GM13976 (cell line): ENCODE measurements at regions not wholly inside any gene's neighbourhood (a gene's known extent, or its start where the extent isn't known, plus 50 kb on each side); places are given as distances from the start of the nearest gene placed in this dataset.

Experiments
- DNase-seq: peaks from one replicate; pipeline ENCODE4 v3.0.0; 2012; ENCODE audit warnings: low spot score
- in situ Hi-C: fragments of 300-500 bp; cut with MboI; formaldehyde crosslinking; loops from one replicate; pipeline ENCODE4 v1.12.0; 2022; ENCODE audit warnings: low sequenced_read_pairs, mixed read lengths, inconsistent platforms; ENCODE audit not compliant: unreplicated experiment
- TF ChIP-seq, protein P1 (sequence below): IDR thresholded peaks from 2 replicates; pipeline ENCODE4 v1.5.1; 2012; ENCODE audit warnings: borderline replicate concordance, mild to moderate bottlenecking; ENCODE audit not compliant: insufficient read depth; ENCODE audit errors: extremely low read depth, missing control alignments, control extremely low read depth

DNA sequence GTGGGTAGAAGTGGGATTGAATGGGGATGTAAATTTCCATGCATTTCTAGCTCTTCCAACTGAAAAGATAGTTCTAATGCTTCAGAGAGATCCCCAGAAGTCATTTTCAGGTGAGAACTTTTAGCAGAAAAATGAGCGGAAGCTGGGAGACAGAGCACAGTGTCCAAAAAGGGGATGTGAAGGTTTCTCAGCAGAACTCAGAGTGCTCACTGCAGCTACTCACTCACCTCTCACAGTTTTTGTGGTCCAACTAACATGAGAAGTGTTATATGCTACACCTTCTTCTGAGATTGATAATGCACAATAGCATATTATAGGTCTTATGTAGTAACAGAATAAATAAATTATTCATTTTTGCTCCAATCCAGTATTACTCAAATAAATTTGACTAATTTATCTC is 519.2 kb upstream of the HS3ST5 start:
- TF ChIP-seq, protein P1, sequence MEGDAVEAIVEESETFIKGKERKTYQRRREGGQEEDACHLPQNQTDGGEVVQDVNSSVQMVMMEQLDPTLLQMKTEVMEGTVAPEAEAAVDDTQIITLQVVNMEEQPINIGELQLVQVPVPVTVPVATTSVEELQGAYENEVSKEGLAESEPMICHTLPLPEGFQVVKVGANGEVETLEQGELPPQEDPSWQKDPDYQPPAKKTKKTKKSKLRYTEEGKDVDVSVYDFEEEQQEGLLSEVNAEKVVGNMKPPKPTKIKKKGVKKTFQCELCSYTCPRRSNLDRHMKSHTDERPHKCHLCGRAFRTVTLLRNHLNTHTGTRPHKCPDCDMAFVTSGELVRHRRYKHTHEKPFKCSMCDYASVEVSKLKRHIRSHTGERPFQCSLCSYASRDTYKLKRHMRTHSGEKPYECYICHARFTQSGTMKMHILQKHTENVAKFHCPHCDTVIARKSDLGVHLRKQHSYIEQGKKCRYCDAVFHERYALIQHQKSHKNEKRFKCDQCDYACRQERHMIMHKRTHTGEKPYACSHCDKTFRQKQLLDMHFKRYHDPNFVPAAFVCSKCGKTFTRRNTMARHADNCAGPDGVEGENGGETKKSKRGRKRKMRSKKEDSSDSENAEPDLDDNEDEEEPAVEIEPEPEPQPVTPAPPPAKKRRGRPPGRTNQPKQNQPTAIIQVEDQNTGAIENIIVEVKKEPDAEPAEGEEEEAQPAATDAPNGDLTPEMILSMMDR: no peak
- DNase-seq: no peak
- in situ Hi-C loops: no loop called here

DNA sequence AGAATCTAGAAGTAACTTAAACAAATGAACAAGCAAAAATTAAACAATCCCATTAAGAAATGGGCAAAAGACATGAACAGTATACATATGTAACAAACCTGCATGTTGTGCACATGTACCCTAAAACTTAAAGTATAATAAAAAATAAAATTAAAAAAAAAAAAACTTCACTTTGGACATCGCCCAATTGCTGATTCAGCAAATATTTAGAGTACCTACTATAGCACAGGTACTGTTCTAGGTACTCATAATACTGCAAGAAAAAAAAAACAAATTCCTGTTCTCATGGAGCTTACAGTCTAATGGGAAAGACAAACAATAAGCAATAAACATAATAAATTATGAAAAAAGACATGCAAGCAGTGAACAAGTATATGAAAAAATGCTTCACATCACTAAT is 501.5 kb upstream of the HS3ST5 start:
- in situ Hi-C loops: no loop called here
- TF ChIP-seq, protein P1: no peak
- no peak for DNase-seq

DNA sequence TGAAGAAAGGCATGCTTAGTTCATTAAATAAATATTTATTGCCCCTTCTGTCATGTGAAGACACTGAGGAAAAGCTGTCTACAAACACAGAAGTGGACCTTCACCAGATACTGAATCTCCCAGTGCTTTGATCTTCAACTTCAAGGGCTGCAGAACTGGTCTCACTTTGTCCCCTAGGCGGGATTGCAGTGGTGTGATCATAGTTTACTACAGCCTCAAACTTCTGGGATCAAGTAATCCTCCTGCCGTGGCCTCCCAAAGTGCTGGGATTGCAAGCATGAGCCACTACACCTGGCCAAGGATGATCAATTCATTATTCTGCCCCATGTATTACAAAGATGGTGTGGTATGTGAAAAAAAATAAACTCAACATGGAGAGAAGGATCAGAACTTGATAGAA is 496.2 kb upstream of the HS3ST5 start:
- no peak for DNase-seq
- in situ Hi-C loops: no loop called here

DNA sequence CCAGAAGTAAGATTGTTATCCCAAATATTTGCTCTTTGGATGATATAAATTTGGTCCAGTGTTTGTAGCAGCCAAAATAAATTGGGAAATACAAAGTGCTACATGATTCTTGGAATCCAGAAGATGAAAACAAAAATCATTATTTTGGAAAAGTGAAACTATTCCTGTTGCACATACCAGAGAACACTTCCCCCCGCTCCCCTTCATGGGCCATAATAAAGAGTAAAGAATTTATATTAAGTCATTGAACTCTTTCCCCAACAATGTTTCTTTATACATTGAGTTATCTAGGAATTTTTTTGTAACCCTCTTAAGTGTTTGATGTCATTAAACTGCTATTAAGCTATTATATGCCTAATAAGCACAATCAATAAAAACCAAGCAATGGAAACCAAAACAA is 490.4 kb upstream of the HS3ST5 start:
- TF ChIP-seq, protein P1: no peak
- DNase-seq: no peak
- in situ Hi-C loops: no loop called here

More for the DNA sequence above, 496.2 kb upstream of the HS3ST5 start:
- TF ChIP-seq, protein P1: no peak

DNA sequence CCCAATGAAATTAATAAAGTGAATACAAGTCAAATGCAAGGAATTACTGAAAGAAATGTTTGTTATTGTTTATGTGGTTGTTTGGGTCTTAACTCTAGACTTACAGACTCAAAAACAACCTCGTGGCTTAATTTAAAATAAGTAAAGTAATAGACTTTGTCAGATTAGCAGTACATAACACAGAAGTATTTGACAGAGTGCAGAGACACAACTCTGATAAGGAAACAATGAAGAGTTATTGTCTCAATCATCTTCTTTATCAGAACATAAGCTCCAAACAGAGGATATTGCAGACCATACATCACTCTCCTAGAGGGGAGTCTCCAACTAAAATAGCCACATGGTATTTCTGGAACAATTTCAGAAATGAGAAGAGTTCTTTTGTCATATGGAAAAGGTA is 487.7 kb upstream of the HS3ST5 start:
- TF ChIP-seq, protein P1: no peak
- in situ Hi-C loops: no loop called here
- no peak for DNase-seq

DNA sequence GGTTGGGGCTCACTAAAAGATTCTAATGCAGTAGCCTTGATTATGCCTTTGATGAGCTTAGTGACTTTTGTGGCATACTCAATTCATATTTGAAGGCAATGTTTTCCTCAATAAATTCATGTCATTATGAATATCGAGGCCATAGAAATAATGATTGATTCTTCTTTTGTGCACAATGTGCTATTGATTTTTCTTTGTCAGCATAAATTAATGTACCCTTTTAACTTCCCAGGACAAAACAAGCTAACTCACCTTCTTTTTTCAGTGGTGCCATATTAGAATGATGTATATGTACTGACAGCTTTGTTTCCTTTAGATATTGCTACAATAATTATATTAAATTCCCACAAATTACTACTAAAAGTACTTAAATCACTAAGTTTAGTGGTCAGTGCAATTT is 484.3 kb upstream of the HS3ST5 start:
- TF ChIP-seq, protein P1: no peak
- DNase-seq: no peak
- in situ Hi-C loops: no loop called here

DNA sequence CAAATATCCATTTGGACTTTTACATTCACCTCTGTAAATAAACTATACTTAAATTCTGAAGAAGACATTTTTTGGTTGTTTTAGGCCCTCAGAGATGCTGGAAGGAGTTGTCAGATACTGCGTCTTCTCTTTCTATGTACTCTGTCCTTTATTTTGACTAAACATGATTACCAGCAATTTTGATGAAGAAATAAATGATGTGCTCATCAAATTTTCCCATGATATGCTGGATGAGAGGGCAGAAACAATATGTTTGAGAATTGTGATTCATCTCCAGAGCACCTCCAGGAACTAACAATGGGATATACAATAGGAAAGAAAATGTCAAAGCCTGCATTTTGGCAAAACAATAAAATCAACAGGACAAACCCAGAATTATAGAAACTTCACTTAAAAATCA is 481.6 kb upstream of the HS3ST5 start:
- no peak for DNase-seq
- in situ Hi-C loops: no loop called here
- TF ChIP-seq, protein P1: no peak
